T-cell (primary cell): ENCODE measurements at regions not wholly inside any gene's neighbourhood (a gene's known extent, or its start where the extent isn't known, plus 50 kb on each side); places are given as distances from the start of the nearest gene placed in this dataset.

Experiments
- ATAC-seq, 4 experiments: fragments of 200-7000 bp in 3 of 4; fragments of 150-1000 bp in 1 of 4; cut with Tn5 transposase; replicated peaks in 1 of 4; 1 replicate in 3 of 4; 2 replicates in 1 of 4; pipeline ENCODE4 v1.10.0; 2021; ENCODE audit warnings: moderate library complexity in 3 of 4, mild to moderate bottlenecking in 2 of 4, moderate number of reproducible peaks in 1 of 4
- CTCF ChIA-PET, 2 donors: fragments of 300-600 bp; sonication (Branson Sonifier 250); formaldehyde crosslinking; loops; one replicate each; lab custom pipeline; 2022; ENCODE audit warnings: antibody characterized with exemption in 2 of 2; lab: Charles Lee
- POLR2A ChIA-PET, 2 donors: fragments of 300-600 bp; sonication (Branson Sonifier 250); formaldehyde crosslinking; loops; one replicate each; lab custom pipeline; 2022; ENCODE audit warnings: antibody characterized with exemption in 2 of 2; lab: Charles Lee
- DNase-seq, 35 experiments: peaks; one replicate each; pipeline versions ENCODE4 v3.0.0 to v3.0.0-alpha.2; 2013 to 2023
- H3K27ac ChIP-seq: one replicate; pipeline ENCODE4 v1.5.1; 2013; ENCODE audit warnings: low read length
- H3K27me3 ChIP-seq, 2 experiments: replicated peaks in 1 of 2; 1 replicate in 1 of 2; 2 replicates in 1 of 2; pipeline versions ENCODE4 v1.6.1 to v1.7.0; 2013; ENCODE audit warnings: low read length in 1 of 2, mixed read lengths in 1 of 2; ENCODE audit not compliant: control insufficient read depth in 2 of 2, insufficient read depth in 2 of 2; ENCODE audit errors: extremely low read depth in 1 of 2
- H3K36me3 ChIP-seq, 2 donors: 1 replicate in 1 of 2; 2 replicates in 1 of 2; pipeline versions ENCODE4 v1.6.1 to v1.7.0; 2013; ENCODE audit warnings: low read length in 1 of 2; ENCODE audit not compliant: control insufficient read depth in 2 of 2, insufficient read depth in 1 of 2; ENCODE audit errors: extremely low read depth in 1 of 2
- H3K4me1 ChIP-seq, 2 experiments: 1 replicate in 1 of 2; 2 replicates in 1 of 2; pipeline versions ENCODE4 v1.6.1 to v1.7.0; 2013; ENCODE audit warnings: low read length in 2 of 2, mixed read lengths in 1 of 2; ENCODE audit not compliant: insufficient read depth in 2 of 2, control insufficient read depth in 1 of 2; ENCODE audit errors: extremely low read depth in 1 of 2
- H3K4me3 ChIP-seq, 2 donors: 1 replicate in 1 of 2; 2 replicates in 1 of 2; pipeline versions ENCODE4 v1.5.1 to v1.7.0; 2013; ENCODE audit warnings: mild to moderate bottlenecking in 2 of 2, low read length in 1 of 2, moderate library complexity in 1 of 2; ENCODE audit not compliant: control insufficient read depth in 1 of 2; ENCODE audit errors: extremely low read depth in 1 of 2
- H3K9me3 ChIP-seq: 2 replicates; pipeline ENCODE4 v1.7.0; 2013
- H3K27ac Mint-ChIP-seq, 2 donors: one replicate each; pipeline ENCODE4 v1.8.0; 2020 to 2021; ENCODE audit warnings: mild to moderate bottlenecking in 2 of 2, mixed read lengths in 2 of 2
- H3K27me3 Mint-ChIP-seq, 2 donors: one replicate each; pipeline ENCODE4 v1.8.0; 2021 to 2022; ENCODE audit warnings: mixed read lengths in 2 of 2
- H3K36me3 Mint-ChIP-seq: one replicate; pipeline ENCODE4 v1.8.0; 2021; ENCODE audit warnings: mixed read lengths
- H3K4me1 Mint-ChIP-seq, 3 donors: one replicate each; pipeline ENCODE4 v1.8.0; 2020 to 2022; ENCODE audit warnings: mixed read lengths in 3 of 3, mild to moderate bottlenecking in 1 of 3
- H3K4me3 Mint-ChIP-seq, 3 donors: one replicate each; pipeline ENCODE4 v1.8.0; 2020 to 2022; ENCODE audit warnings: mild to moderate bottlenecking in 3 of 3, mixed read lengths in 3 of 3, moderate library complexity in 3 of 3
- H3K9me3 Mint-ChIP-seq, 3 donors: one replicate each; pipeline ENCODE4 v1.8.0; 2020 to 2022; ENCODE audit warnings: mixed read lengths in 3 of 3
- WGBS: methylation state at CpG from one replicate; pipeline ENCODE4 v1.1.5; 2013; ENCODE audit warnings: missing lambda C conversion rate; ENCODE audit not compliant: insufficient coverage; 5-methylcytosine and 5-hydroxymethylcytosine counted together

DNA sequence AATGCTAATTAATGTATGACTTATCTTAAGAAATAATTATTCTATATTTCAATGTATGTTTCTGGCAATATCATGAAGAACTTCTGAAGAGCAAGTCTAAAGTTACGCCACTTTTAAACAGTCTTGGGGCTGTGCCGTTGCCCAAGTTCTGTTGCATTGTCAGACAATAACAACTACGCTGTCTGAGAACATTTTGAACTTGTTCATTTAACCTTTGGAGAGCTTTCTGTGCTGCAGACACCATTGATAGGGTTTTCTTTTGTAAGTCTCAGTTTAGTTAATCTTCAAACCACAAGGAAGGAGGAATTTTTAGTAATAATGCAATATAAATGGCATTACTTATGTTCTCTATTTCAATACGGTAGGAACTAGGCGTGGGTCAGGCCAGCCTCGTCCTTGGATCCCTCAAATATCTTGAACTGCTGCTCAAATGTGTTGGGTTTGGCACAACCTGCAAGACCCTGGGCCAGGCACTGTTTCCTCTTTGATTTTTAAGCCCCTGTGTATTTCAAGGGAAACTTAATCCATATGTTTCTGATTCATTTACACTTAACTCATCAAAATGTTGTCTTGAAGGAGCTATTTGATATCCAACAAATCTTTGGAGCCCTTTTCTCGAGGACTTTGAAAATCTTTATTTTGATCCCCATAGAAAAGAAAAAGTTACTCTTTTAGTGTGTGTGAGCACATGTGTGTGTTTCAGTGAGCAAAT is 215.5 kb downstream of the INHBA start:
- Mint-ChIP-seq H3K27me3 (no peaks in the 10 kb centered on the region), H3K9me3 (peaks cover 0 to 2% (median 0%) of the 10 kb centered on the region in 3 donors), H3K36me3 (no peaks in the 10 kb centered on the region), H3K4me1 (no peaks in the 10 kb centered on the region), H3K27ac (no peak overlapping the region), H3K4me3 (no peak overlapping the region)
- ATAC-seq (no peak), DNase-seq (no peak)
- Histone ChIP-seq H3K9me3 (no peaks in the 10 kb centered on the region), H3K4me3 (no peak overlapping the region), H3K36me3 (no peaks in the 10 kb centered on the region), H3K4me1 (no peaks in the 10 kb centered on the region), H3K27ac (no peak overlapping the region), H3K27me3 (no peaks in the 10 kb centered on the region)
- CTCF ChIA-PET: interaction anchor here in 1 of 2 donors (0.6 kb wide), 1 partner anchor 71 kb away, joined by 3 read pairs; no protein-coding TSS in a partner anchor
- POLR2A ChIA-PET: no interaction called here
- 87% methylated on average over 3 of the region's 7 CpGs for WGBS

DNA sequence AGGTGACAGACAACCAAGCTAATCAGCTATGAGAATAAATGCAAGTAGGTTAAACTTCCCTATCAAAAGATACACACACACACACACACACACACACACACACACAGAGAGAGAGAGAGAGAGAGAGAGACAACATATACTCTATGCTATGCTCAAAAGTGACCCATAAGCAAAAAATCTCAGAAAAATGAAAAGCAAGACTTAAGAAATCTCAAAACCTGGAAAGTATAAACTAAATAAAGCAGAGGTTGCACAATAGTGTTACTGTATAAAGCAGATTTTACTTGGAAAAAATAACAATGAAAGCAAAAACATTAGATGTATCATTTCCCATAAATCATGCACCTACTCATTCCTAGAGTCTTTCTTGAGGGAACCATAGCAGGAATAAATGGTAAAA is 221.5 kb downstream of the INHBA start:
- DNase-seq (no peak), ATAC-seq (no peak)
- Histone ChIP-seq H3K4me1 (no peaks in the 10 kb centered on the region), H3K27me3 (no peaks in the 10 kb centered on the region), H3K27ac (no peak overlapping the region), H3K9me3 (no peaks in the 10 kb centered on the region), H3K4me3 (no peak overlapping the region), H3K36me3 (no peaks in the 10 kb centered on the region)
- H3K27me3 Mint-ChIP-seq: no peaks in the 10 kb centered on the region
- H3K4me3 Mint-ChIP-seq: no peak overlapping the region
- POLR2A ChIA-PET: no interaction called here
- H3K4me1 Mint-ChIP-seq: no peaks in the 10 kb centered on the region
- H3K27ac Mint-ChIP-seq: no peak overlapping the region
- CTCF ChIA-PET: no interaction called here
- peaks cover 4 to 11% (median 7%) of the 10 kb centered on the region in 3 donors for H3K9me3 Mint-ChIP-seq
- H3K36me3 Mint-ChIP-seq: no peaks in the 10 kb centered on the region

DNA sequence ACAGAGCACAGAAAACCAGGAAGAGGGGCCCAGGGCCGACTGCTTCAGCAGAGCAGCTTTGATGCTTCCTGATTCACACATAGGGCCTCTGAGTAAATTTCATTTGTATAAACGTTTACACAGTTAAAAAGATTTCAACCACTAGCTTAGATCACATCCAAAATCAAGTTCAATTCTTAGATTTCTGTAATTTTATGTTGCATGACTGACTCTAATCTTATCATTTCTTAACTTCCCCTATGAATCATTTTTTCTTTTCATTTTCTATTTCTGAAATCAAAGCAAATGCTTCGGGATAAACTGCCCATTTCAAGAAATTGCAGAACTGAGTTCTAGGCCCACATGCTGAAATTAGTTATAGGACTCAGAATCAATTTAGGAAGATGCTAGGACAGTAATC is 224.7 kb downstream of the INHBA start:
- Mint-ChIP-seq H3K27me3 (no peaks in the 10 kb centered on the region), H3K9me3 (peaks cover 4 to 11% (median 7%) of the 10 kb centered on the region in 3 donors), H3K4me1 (no peaks in the 10 kb centered on the region), H3K4me3 (no peak overlapping the region), H3K27ac (no peak overlapping the region), H3K36me3 (no peaks in the 10 kb centered on the region)
- ATAC-seq (no peak), DNase-seq (no peak)
- no peaks in the 10 kb centered on the region for H3K27me3 ChIP-seq
- H3K9me3 ChIP-seq: no peaks in the 10 kb centered on the region
- no peak overlapping the region for H3K27ac ChIP-seq
- ChIA-PET POLR2A (no interaction called here), CTCF (no interaction called here)
- no peaks in the 10 kb centered on the region for H3K36me3 ChIP-seq
- WGBS: 0% methylated on average over 1 of the region's 3 CpGs
- H3K4me1 ChIP-seq: no peaks in the 10 kb centered on the region
- no peak overlapping the region for H3K4me3 ChIP-seq

DNA sequence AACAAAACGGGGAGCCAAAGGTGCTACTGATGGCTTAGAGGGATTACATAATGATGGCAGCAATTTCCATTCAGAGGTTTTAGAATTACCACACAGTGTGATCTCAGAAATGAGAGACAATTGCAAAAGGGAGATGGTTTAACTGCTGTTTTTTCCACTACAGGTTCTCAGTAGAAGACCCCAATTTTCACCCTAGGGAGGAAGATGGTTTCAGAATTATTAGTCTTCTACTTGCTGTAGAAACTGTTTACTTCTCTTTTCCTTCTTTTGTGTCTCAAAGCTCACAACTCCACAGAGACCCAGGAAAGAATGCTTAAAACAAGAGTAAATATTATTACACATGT is 226.5 kb downstream of the INHBA start:
- CTCF ChIA-PET: no interaction called here
- Histone ChIP-seq H3K27ac (no peak overlapping the region), H3K4me3 (no peak overlapping the region), H3K27me3 (no peaks in the 10 kb centered on the region), H3K4me1 (no peaks in the 10 kb centered on the region), H3K9me3 (no peaks in the 10 kb centered on the region), H3K36me3 (no peaks in the 10 kb centered on the region)
- no peak for ATAC-seq
- no peaks in the 10 kb centered on the region for H3K36me3 Mint-ChIP-seq
- POLR2A ChIA-PET: no interaction called here
- no peaks in the 10 kb centered on the region for H3K4me1 Mint-ChIP-seq
- H3K27me3 Mint-ChIP-seq: no peaks in the 10 kb centered on the region
- H3K9me3 Mint-ChIP-seq: peaks cover 7 to 11% (median 7%) of the 10 kb centered on the region in 3 donors
- 40% methylated on average over 1 of the region's 1 CpG for WGBS
- no peak for DNase-seq
- no peak overlapping the region for H3K27ac Mint-ChIP-seq
- H3K4me3 Mint-ChIP-seq: no peak overlapping the region

DNA sequence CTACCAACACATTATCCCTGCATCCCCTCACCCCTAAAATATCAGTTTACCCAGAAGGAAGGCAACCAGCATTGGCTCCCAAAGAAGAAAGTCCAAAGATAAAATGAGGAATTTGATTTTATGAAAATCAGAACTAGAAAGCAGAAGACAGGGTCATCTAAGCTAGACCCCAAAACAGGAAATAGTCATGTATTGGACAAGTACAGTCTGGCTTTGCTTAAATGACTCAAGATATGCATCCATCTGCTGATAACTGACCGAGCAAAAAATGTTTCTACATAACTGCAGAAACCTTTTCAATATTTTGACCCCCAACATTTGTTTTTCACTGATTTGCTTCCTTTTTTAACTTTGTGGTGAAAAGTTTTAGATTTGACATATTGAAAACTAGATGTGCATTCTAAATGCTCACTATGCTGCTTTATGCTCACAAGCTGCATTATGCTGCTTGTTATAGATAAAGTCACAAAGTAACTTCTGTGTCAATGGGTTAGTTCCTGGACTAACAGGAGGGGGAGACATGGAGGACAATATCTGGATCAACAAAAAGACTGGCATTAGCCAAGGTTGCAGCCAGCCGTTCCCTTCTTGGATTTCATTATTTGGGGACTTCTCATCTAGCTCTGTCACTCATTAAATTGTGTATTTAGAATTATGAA is 227.0 kb downstream of the INHBA start:
- H3K9me3 Mint-ChIP-seq: peaks cover 7 to 12% (median 11%) of the 10 kb centered on the region in 3 donors
- WGBS: no CpG with 5 or more reads among the region's 2 CpGs
- ATAC-seq (no peak), DNase-seq (no peak)
- no peaks in the 10 kb centered on the region for H3K9me3 ChIP-seq
- no peak overlapping the region for H3K27ac Mint-ChIP-seq
- no peak overlapping the region for H3K4me3 ChIP-seq
- H3K36me3 Mint-ChIP-seq: no peaks in the 10 kb centered on the region
- H3K4me1 Mint-ChIP-seq: no peaks in the 10 kb centered on the region
- no peaks in the 10 kb centered on the region for H3K27me3 ChIP-seq
- no peak overlapping the region for H3K4me3 Mint-ChIP-seq
- ChIA-PET CTCF (no interaction called here), POLR2A (no interaction called here)
- no peak overlapping the region for H3K27ac ChIP-seq
- H3K27me3 Mint-ChIP-seq: no peaks in the 10 kb centered on the region
- H3K36me3 ChIP-seq: no peaks in the 10 kb centered on the region
- H3K4me1 ChIP-seq: no peaks in the 10 kb centered on the region

DNA sequence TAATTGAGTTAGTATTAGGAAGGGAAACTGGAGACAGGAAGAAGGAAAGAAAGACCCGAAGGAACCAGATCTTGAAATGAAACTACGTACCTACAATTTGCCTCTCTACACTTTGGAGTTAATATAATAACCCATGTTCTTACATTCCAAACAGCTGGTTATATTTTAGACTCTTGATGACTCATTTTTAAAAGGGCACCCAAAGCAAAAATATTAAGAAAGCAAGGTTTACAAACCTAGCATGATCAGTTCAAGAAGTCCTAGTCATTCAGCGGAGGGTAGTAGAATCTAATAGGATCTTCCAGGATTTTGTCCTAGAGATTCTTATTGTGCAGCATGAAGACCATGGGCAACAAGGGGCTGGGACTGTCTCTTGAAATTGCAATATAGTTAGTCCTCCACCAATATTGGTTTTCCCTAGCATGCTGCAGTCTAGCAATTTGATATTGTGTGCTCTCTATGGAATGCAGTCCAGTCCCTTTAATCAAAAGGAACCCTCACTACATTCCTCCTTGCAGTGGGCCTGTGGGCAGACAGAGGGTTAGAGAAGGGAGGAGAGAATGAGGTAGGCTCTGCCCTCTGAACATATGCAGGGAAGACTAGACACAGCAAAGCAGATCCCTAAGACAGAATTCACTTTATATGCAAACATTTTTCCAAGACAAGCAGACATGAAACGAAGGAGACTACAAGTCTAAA is 230.3 kb downstream of the INHBA start:
- Mint-ChIP-seq H3K4me3 (no peak overlapping the region), H3K4me1 (no peaks in the 10 kb centered on the region), H3K36me3 (no peaks in the 10 kb centered on the region), H3K27ac (no peak overlapping the region), H3K9me3 (peaks cover 0 to 12% (median 3%) of the 10 kb centered on the region in 3 donors), H3K27me3 (no peaks in the 10 kb centered on the region)
- no CpG with 5 or more reads among the region's 4 CpGs for WGBS
- no peaks in the 10 kb centered on the region for H3K4me1 ChIP-seq
- no peak overlapping the region for H3K27ac ChIP-seq
- ChIA-PET POLR2A (no interaction called here), CTCF (no interaction called here)
- no peaks in the 10 kb centered on the region for H3K36me3 ChIP-seq
- ATAC-seq (no peak), DNase-seq (no peak)
- H3K4me3 ChIP-seq: no peak overlapping the region
- H3K27me3 ChIP-seq: no peaks in the 10 kb centered on the region
- H3K9me3 ChIP-seq: no peaks in the 10 kb centered on the region
